ENCODE measurements at regions not wholly inside any gene's neighbourhood (a gene's known extent, or its start where the extent isn't known, plus 50 kb on each side); places are given as distances from the start of the nearest gene placed in this dataset.

GRCh38 chr13:59303433-59303832 is 860.3 kb downstream of the DIAPH3 start:
- no peak for DNase-seq
- Histone ChIP-seq H2BK12ac (ENCODE audit: low read length) (no peak overlapping the region), H2AFZ (ENCODE audit: insufficient read depth, low read length, poor library complexity) (no peak overlapping the region), H2BK5ac (ENCODE audit: low read depth, low read length, poor library complexity) (no peak overlapping the region), H3K23ac (ENCODE audit: low read length) (no peak overlapping the region), H2BK120ac (ENCODE audit: insufficient read depth, low read length, poor library complexity) (no peak overlapping the region), H3K27ac (ENCODE audit: low read depth, low read length) (no peak overlapping the region), H4K12ac (ENCODE audit: low read depth, low read length) (no peak overlapping the region), H3K27me3 (ENCODE audit: insufficient read depth, low read length) (no peaks in the 10 kb centered on the region), H4K91ac (ENCODE audit: low read depth, low read length) (no peak overlapping the region), H3K36me3 (ENCODE audit: control insufficient read depth in 1 of 2, insufficient read depth in 2 of 2, low read length in 2 of 2) (no peaks in the 10 kb centered on the region), H3K14ac (ENCODE audit: low read length) (no peak overlapping the region), H3K9ac (ENCODE audit: low read length) (no peak overlapping the region), H4K8ac (ENCODE audit: low read depth, low read length) (no peak overlapping the region), H3K9me3 (ENCODE audit: insufficient read depth, low read depth, low read length) (no peaks in the 10 kb centered on the region), H2AK5ac (ENCODE audit: low read length) (no peak overlapping the region), H3K4me2 (ENCODE audit: low read length) (no peak overlapping the region), H3K4me3 (ENCODE audit: low read depth, low read length) (no peak overlapping the region), H3K79me1 (ENCODE audit: low read length) (no peaks in the 10 kb centered on the region), H3K79me2 (ENCODE audit: control insufficient read depth, insufficient read depth, low read length, poor library complexity) (no peaks in the 10 kb centered on the region), H3K4ac (ENCODE audit: low read depth, low read length) (no peak overlapping the region), H3K4me1 (ENCODE audit: control insufficient read depth in 1 of 2, insufficient read depth in 2 of 2, low read length in 2 of 2) (no peaks in the 10 kb centered on the region), H3K18ac (ENCODE audit: low read length) (no peak overlapping the region)

- no peak overlapping the region for H3K4ac ChIP-seq (ENCODE audit: low read depth, low read length)
- no peaks in the 10 kb centered on the region for H3K27me3 ChIP-seq (ENCODE audit: insufficient read depth, low read length)
- H3K79me1 ChIP-seq (ENCODE audit: low read length): no peaks in the 10 kb centered on the region
- H2BK5ac ChIP-seq (ENCODE audit: low read depth, low read length, poor library complexity): no peak overlapping the region
- no peak overlapping the region for H3K14ac ChIP-seq (ENCODE audit: low read length)
- H3K9me3 ChIP-seq (ENCODE audit: insufficient read depth, low read depth, low read length): no peaks in the 10 kb centered on the region
- H4K91ac ChIP-seq (ENCODE audit: low read depth, low read length): no peak overlapping the region
- DNase-seq: no peak
- no peak overlapping the region for H3K23ac ChIP-seq (ENCODE audit: low read length)
- H4K12ac ChIP-seq (ENCODE audit: low read depth, low read length): no peak overlapping the region
- no peak overlapping the region for H2AK5ac ChIP-seq (ENCODE audit: low read length)
- no peak overlapping the region for H3K27ac ChIP-seq (ENCODE audit: low read depth, low read length)
- H3K9ac ChIP-seq (ENCODE audit: low read length): no peak overlapping the region
- H3K36me3 ChIP-seq (ENCODE audit: control insufficient read depth in 1 of 2, insufficient read depth in 2 of 2, low read length in 2 of 2): no peaks in the 10 kb centered on the region
- H4K8ac ChIP-seq (ENCODE audit: low read depth, low read length): no peak overlapping the region
- WGBS (ENCODE audit: extremely low coverage, insufficient coverage, insufficient read length): no CpG with 5 or more reads among the region's 1 CpG
- H2AFZ ChIP-seq (ENCODE audit: insufficient read depth, low read length, poor library complexity): no peak overlapping the region
- no peak overlapping the region for H3K4me3 ChIP-seq (ENCODE audit: low read depth, low read length)
- no peaks in the 10 kb centered on the region for H3K4me1 ChIP-seq (ENCODE audit: control insufficient read depth in 1 of 2, insufficient read depth in 2 of 2, low read length in 2 of 2)
- no peaks in the 10 kb centered on the region for H3K79me2 ChIP-seq (ENCODE audit: control insufficient read depth, insufficient read depth, low read length, poor library complexity)
- H3K18ac ChIP-seq (ENCODE audit: low read length): no peak overlapping the region
- H3K4me2 ChIP-seq (ENCODE audit: low read length): no peak overlapping the region
- H2BK12ac ChIP-seq (ENCODE audit: low read length): no peak overlapping the region
- H2BK120ac ChIP-seq (ENCODE audit: insufficient read depth, low read length, poor library complexity): no peak overlapping the region
Measured at GRCh38 chr13:59304596-59304995, 859.1 kb downstream of the DIAPH3 start.

GRCh38 chr13:59305896-59306295 is 857.8 kb downstream of the DIAPH3 start:
- H2BK12ac ChIP-seq (ENCODE audit: low read length): no peak overlapping the region
- no peak overlapping the region for H2BK120ac ChIP-seq (ENCODE audit: insufficient read depth, low read length, poor library complexity)
- no peaks in the 10 kb centered on the region for H3K79me2 ChIP-seq (ENCODE audit: control insufficient read depth, insufficient read depth, low read length, poor library complexity)
- no peak overlapping the region for H2AK5ac ChIP-seq (ENCODE audit: low read length)
- H3K18ac ChIP-seq (ENCODE audit: low read length): no peak overlapping the region
- no peaks in the 10 kb centered on the region for H3K4me1 ChIP-seq (ENCODE audit: control insufficient read depth in 1 of 2, insufficient read depth in 2 of 2, low read length in 2 of 2)
- H3K23ac ChIP-seq (ENCODE audit: low read length): no peak overlapping the region
- H3K9me3 ChIP-seq (ENCODE audit: insufficient read depth, low read depth, low read length): no peaks in the 10 kb centered on the region
- no peak overlapping the region for H2BK5ac ChIP-seq (ENCODE audit: low read depth, low read length, poor library complexity)
- WGBS (ENCODE audit: extremely low coverage, insufficient coverage, insufficient read length): no CpG with 5 or more reads among the region's 4 CpGs
- H3K9ac ChIP-seq (ENCODE audit: low read length): no peak overlapping the region
- H3K36me3 ChIP-seq (ENCODE audit: control insufficient read depth in 1 of 2, insufficient read depth in 2 of 2, low read length in 2 of 2): no peaks in the 10 kb centered on the region
- H4K91ac ChIP-seq (ENCODE audit: low read depth, low read length): no peak overlapping the region
- no peaks in the 10 kb centered on the region for H3K79me1 ChIP-seq (ENCODE audit: low read length)
- no peak overlapping the region for H4K12ac ChIP-seq (ENCODE audit: low read depth, low read length)
- H3K4ac ChIP-seq (ENCODE audit: low read depth, low read length): no peak overlapping the region
- H2AFZ ChIP-seq (ENCODE audit: insufficient read depth, low read length, poor library complexity): no peak overlapping the region
- no peaks in the 10 kb centered on the region for H3K27me3 ChIP-seq (ENCODE audit: insufficient read depth, low read length)
- no peak overlapping the region for H3K14ac ChIP-seq (ENCODE audit: low read length)
- no peak overlapping the region for H4K8ac ChIP-seq (ENCODE audit: low read depth, low read length)
- no peak overlapping the region for H3K27ac ChIP-seq (ENCODE audit: low read depth, low read length)
- H3K4me3 ChIP-seq (ENCODE audit: low read depth, low read length): no peak overlapping the region
- no peak for DNase-seq
- H3K4me2 ChIP-seq (ENCODE audit: low read length): no peak overlapping the region

GRCh38 chr13:59312776-59313175 is 851.0 kb downstream of the DIAPH3 start:
- no peak overlapping the region for H4K12ac ChIP-seq (ENCODE audit: low read depth, low read length)
- no peaks in the 10 kb centered on the region for H3K9me3 ChIP-seq (ENCODE audit: insufficient read depth, low read depth, low read length)
- no peak overlapping the region for H3K23ac ChIP-seq (ENCODE audit: low read length)
- H3K14ac ChIP-seq (ENCODE audit: low read length): no peak overlapping the region
- H2BK5ac ChIP-seq (ENCODE audit: low read depth, low read length, poor library complexity): no peak overlapping the region
- H2BK120ac ChIP-seq (ENCODE audit: insufficient read depth, low read length, poor library complexity): no peak overlapping the region
- H3K79me1 ChIP-seq (ENCODE audit: low read length): no peaks in the 10 kb centered on the region
- H3K4me3 ChIP-seq (ENCODE audit: low read depth, low read length): no peak overlapping the region
- no peak overlapping the region for H2AFZ ChIP-seq (ENCODE audit: insufficient read depth, low read length, poor library complexity)
- H3K4me2 ChIP-seq (ENCODE audit: low read length): no peak overlapping the region
- no CpG with 5 or more reads among the region's 3 CpGs for WGBS (ENCODE audit: extremely low coverage, insufficient coverage, insufficient read length)
- H4K8ac ChIP-seq (ENCODE audit: low read depth, low read length): no peak overlapping the region
- H3K9ac ChIP-seq (ENCODE audit: low read length): no peak overlapping the region
- H2BK12ac ChIP-seq (ENCODE audit: low read length): no peak overlapping the region
- H3K79me2 ChIP-seq (ENCODE audit: control insufficient read depth, insufficient read depth, low read length, poor library complexity): no peaks in the 10 kb centered on the region
- no peaks in the 10 kb centered on the region for H3K4me1 ChIP-seq (ENCODE audit: control insufficient read depth in 1 of 2, insufficient read depth in 2 of 2, low read length in 2 of 2)
- no peaks in the 10 kb centered on the region for H3K36me3 ChIP-seq (ENCODE audit: control insufficient read depth in 1 of 2, insufficient read depth in 2 of 2, low read length in 2 of 2)
- no peak overlapping the region for H3K4ac ChIP-seq (ENCODE audit: low read depth, low read length)
- H4K91ac ChIP-seq (ENCODE audit: low read depth, low read length): no peak overlapping the region
- no peaks in the 10 kb centered on the region for H3K27me3 ChIP-seq (ENCODE audit: insufficient read depth, low read length)
- DNase-seq: no peak
- H3K18ac ChIP-seq (ENCODE audit: low read length): no peak overlapping the region
- H2AK5ac ChIP-seq (ENCODE audit: low read length): no peak overlapping the region
- H3K27ac ChIP-seq (ENCODE audit: low read depth, low read length): no peak overlapping the region

Data from trophoblast cell (in vitro differentiated cells and primary cell).